H9 (cell line): ENCODE measurements at regions not wholly inside any gene's neighbourhood (a gene's known extent, or its start where the extent isn't known, plus 50 kb on each side); places are given as distances from the start of the nearest gene placed in this dataset.

ENCODE experiments used
- DNase-seq: peaks from one replicate; pipeline ENCODE4 v3.0.0-alpha.2; 2017
- H2AFZ ChIP-seq: one replicate; pipeline ENCODE4 v1.6.1; 2013; ENCODE audit warnings: mild to moderate bottlenecking, low read length, control low read depth, moderate library complexity
- H2AK5ac ChIP-seq: 2 replicates; pipeline ENCODE4 v1.6.1; 2013; ENCODE audit warnings: low read length, control low read depth, mixed read lengths; ENCODE audit not compliant: insufficient read length
- H2BK120ac ChIP-seq: one replicate; pipeline ENCODE4 v1.6.1; 2013; ENCODE audit warnings: low read depth, mild to moderate bottlenecking, low read length, control low read depth, inconsistent platforms; ENCODE audit not compliant: poor library complexity, severe bottlenecking
- H2BK12ac ChIP-seq: 2 replicates; pipeline ENCODE4 v1.6.1; 2013; ENCODE audit warnings: low read length, control low read depth, mixed read lengths, low read depth; ENCODE audit not compliant: insufficient read length
- H2BK15ac ChIP-seq: 2 replicates; pipeline ENCODE4 v1.6.1; 2013; ENCODE audit warnings: low read depth, low read length, control low read depth
- H2BK20ac ChIP-seq: one replicate; pipeline ENCODE4 v1.6.1; 2013; ENCODE audit warnings: low read depth, mild to moderate bottlenecking, low read length, control low read depth, inconsistent platforms; ENCODE audit not compliant: poor library complexity, severe bottlenecking
- H2BK5ac ChIP-seq: 2 replicates; pipeline ENCODE4 v1.6.1; 2013; ENCODE audit warnings: low read length, control low read depth, mixed read lengths; ENCODE audit not compliant: insufficient read length
- H3K14ac ChIP-seq: 2 replicates; pipeline ENCODE4 v1.6.1; 2013; ENCODE audit warnings: low read length, control low read depth; ENCODE audit not compliant: insufficient read depth
- H3K18ac ChIP-seq: 2 replicates; pipeline ENCODE4 v1.6.1; 2013; ENCODE audit warnings: low read depth, mild to moderate bottlenecking, mixed read lengths, low read length, control low read depth; ENCODE audit not compliant: insufficient read length
- H3K23ac ChIP-seq: 2 replicates; pipeline ENCODE4 v1.6.1; 2013; ENCODE audit warnings: low read length, control low read depth, mixed read lengths, low read depth; ENCODE audit not compliant: insufficient read length
- H3K23me2 ChIP-seq: 2 replicates; pipeline ENCODE4 v1.6.1; 2013; ENCODE audit warnings: low read depth, mild to moderate bottlenecking, mixed read lengths, low read length, control low read depth; ENCODE audit not compliant: insufficient read length, poor library complexity, severe bottlenecking
- H3K27ac ChIP-seq: 2 replicates; pipeline ENCODE4 v1.5.1; 2013; ENCODE audit warnings: low read length, control low read depth, mixed read lengths, low read depth; ENCODE audit not compliant: insufficient read length
- H3K27me3 ChIP-seq: 2 replicates; pipeline ENCODE4 v1.6.1; 2013; ENCODE audit warnings: low read length, control low read depth, inconsistent platforms; ENCODE audit not compliant: insufficient read depth
- H3K4ac ChIP-seq: 2 replicates; pipeline ENCODE4 v1.6.1; 2013; ENCODE audit warnings: low read depth, mild to moderate bottlenecking, control low read depth, inconsistent platforms, low read length, moderate library complexity
- H3K4me1 ChIP-seq: 2 replicates; pipeline ENCODE4 v1.6.1; 2013; ENCODE audit warnings: low read length, control low read depth, inconsistent platforms; ENCODE audit not compliant: insufficient read depth
- H3K4me2 ChIP-seq: 2 replicates; pipeline ENCODE4 v1.6.1; 2013; ENCODE audit warnings: low read length, control low read depth, mixed read lengths; ENCODE audit not compliant: insufficient read length, insufficient read depth
- H3K56ac ChIP-seq: 2 replicates; pipeline ENCODE4 v1.6.1; 2013; ENCODE audit warnings: low read depth, mild to moderate bottlenecking, mixed read lengths, low read length, control low read depth; ENCODE audit not compliant: insufficient read length
- H3K79me1 ChIP-seq: 2 replicates; pipeline ENCODE4 v1.6.1; 2013; ENCODE audit warnings: low read depth, mild to moderate bottlenecking, moderate library complexity, low read length, control low read depth, inconsistent platforms; ENCODE audit not compliant: insufficient read depth, poor library complexity, severe bottlenecking
- H3K79me2 ChIP-seq: 2 replicates; pipeline ENCODE4 v1.6.1; 2013; ENCODE audit warnings: low read length, control low read depth, inconsistent platforms; ENCODE audit not compliant: insufficient read depth
- H3K9ac ChIP-seq: 2 replicates; pipeline ENCODE4 v1.6.1; 2013; ENCODE audit warnings: low read length, control low read depth, mixed read lengths; ENCODE audit not compliant: insufficient read length; ENCODE audit errors: extremely low read depth
- H3K9me3 ChIP-seq: one replicate; pipeline ENCODE4 v1.6.1; 2013; ENCODE audit warnings: low read depth, low read length, inconsistent platforms; ENCODE audit not compliant: control insufficient read depth
- H3T11ph ChIP-seq: one replicate; pipeline ENCODE4 v1.6.1; 2013; ENCODE audit warnings: mild to moderate bottlenecking, low read length, control low read depth, inconsistent platforms
- H4K20me1 ChIP-seq: one replicate; pipeline ENCODE4 v1.6.1; 2013; ENCODE audit not compliant: control insufficient read depth, insufficient read length, insufficient read depth
- H4K5ac ChIP-seq: 2 replicates; pipeline ENCODE4 v1.6.1; 2013; ENCODE audit warnings: low read depth, mild to moderate bottlenecking, mixed read lengths, low read length, control low read depth; ENCODE audit not compliant: insufficient read length
- H4K8ac ChIP-seq: replicated peaks from 2 replicates; pipeline ENCODE4 v1.6.1; 2013; ENCODE audit warnings: low read length, control low read depth, mixed read lengths, low read depth; ENCODE audit not compliant: insufficient read length
- H4K91ac ChIP-seq: 2 replicates; pipeline ENCODE4 v1.6.1; 2013; ENCODE audit warnings: low read depth, mild to moderate bottlenecking, moderate library complexity, mixed read lengths, low read length, control low read depth; ENCODE audit not compliant: insufficient read length
- H3K27ac Mint-ChIP-seq, 3 experiments: 2 replicates in 2 of 3; 3 replicates in 1 of 3; pipeline ENCODE4 v1.8.0; 2020 to 2021; ENCODE audit warnings: mixed read lengths in 3 of 3, mild to moderate bottlenecking in 1 of 3, moderate library complexity in 1 of 3
- H3K27me3 Mint-ChIP-seq: 2 replicates; pipeline ENCODE4 v1.8.0; 2021; ENCODE audit warnings: low read depth, mild to moderate bottlenecking, moderate library complexity, mixed read lengths
- H3K36me3 Mint-ChIP-seq, 3 experiments: 2 replicates in 2 of 3; 3 replicates in 1 of 3; pipeline ENCODE4 v1.8.0; 2020 to 2021; ENCODE audit warnings: low read depth in 3 of 3, mixed read lengths in 3 of 3; ENCODE audit not compliant: insufficient read depth in 1 of 3
- H3K4me1 Mint-ChIP-seq, 2 experiments: 2 replicates each; pipeline ENCODE4 v1.8.0; 2020; ENCODE audit warnings: mixed read lengths in 2 of 2
- H3K4me3 Mint-ChIP-seq, 2 experiments: 2 replicates in 1 of 2; 3 replicates in 1 of 2; pipeline ENCODE4 v1.8.0; 2020 to 2021; ENCODE audit warnings: mild to moderate bottlenecking in 2 of 2, mixed read lengths in 2 of 2, moderate library complexity in 1 of 2
- H3K9me3 Mint-ChIP-seq, 2 experiments: 2 replicates in 1 of 2; 3 replicates in 1 of 2; pipeline ENCODE4 v1.8.0; 2020; ENCODE audit warnings: mild to moderate bottlenecking in 2 of 2, mixed read lengths in 2 of 2, moderate library complexity in 1 of 2
- CTCF ChIP-seq: fragments of 200-600 bp; sonication (generic); conservative IDR thresholded peaks from 3 replicates; pipeline ENCODE4 v1.8.0; 2021; ENCODE audit warnings: antibody characterized with exemption, mild to moderate bottlenecking
- WGBS: extraction: QIAGEN DNeasy Blood & Tissue Kit; methylation state at CpG from one replicate; pipeline ENCODE4 v1.1.7; 2013; ENCODE audit warnings: missing lambda C conversion rate, low lambda C conversion rate, mixed read lengths; ENCODE audit not compliant: insufficient read length; ENCODE audit errors: extremely low coverage; 5-methylcytosine and 5-hydroxymethylcytosine counted together

- Histone ChIP-seq H3K23me2 (no peaks in the 10 kb centered on the region), H3K9me3 (no peaks in the 10 kb centered on the region), H4K20me1 (no peaks in the 10 kb centered on the region), H2BK120ac (no peak overlapping the region), H3K79me1 (no peaks in the 10 kb centered on the region), H2BK15ac (no peak overlapping the region), H4K91ac (no peak overlapping the region), H2BK12ac (no peak overlapping the region), H2AFZ (no peak overlapping the region), H3K9ac (no peak overlapping the region), H3K4ac (no peak overlapping the region), H4K5ac (no peak overlapping the region), H2BK5ac (no peak overlapping the region), H3K56ac (no peak overlapping the region), H3K27me3 (no peaks in the 10 kb centered on the region), H3T11ph (no peak overlapping the region), H3K4me2 (no peak overlapping the region), H3K27ac (no peak overlapping the region), H3K23ac (no peak overlapping the region), H3K79me2 (no peaks in the 10 kb centered on the region), H4K8ac (no peak overlapping the region), H2AK5ac (no peak overlapping the region), H3K4me1 (no peaks in the 10 kb centered on the region), H2BK20ac (no peak overlapping the region), H3K18ac (no peak overlapping the region), H3K14ac (no peak overlapping the region)
- Mint-ChIP-seq H3K36me3 (peaks cover 0 to 2% (median under 1%) of the 10 kb centered on the region in 3 experiments; a peak in 3 of 7 replicates), H3K9me3 (peaks cover 0 to 4% of the 10 kb centered on the region in 2 experiments; a peak in 3 of 5 replicates), H3K27me3 (no peaks in the 10 kb centered on the region; the same call in 1 of the 2 replicates), H3K4me1 (peaks cover 3 to 4% of the 10 kb centered on the region in 2 experiments), H3K4me3 (no peak overlapping the region), H3K27ac (peak overlapping the region in 1 of 3 experiments; percentile 65; a peak in 2 of 7 replicates)
- DNase-seq = no peak
- WGBS = no CpG with 5 or more reads among the region's 9 CpGs
- TF ChIP-seq CTCF = no peak
Observed at GRCh38 chr10:44195112-44196007, 189.5 kb downstream of the CXCL12 start.
